Vagina (tissue), 2 donors: ENCODE measurements at regions not wholly inside any gene's neighbourhood (a gene's known extent, or its start where the extent isn't known, plus 50 kb on each side); places are given as distances from the start of the nearest gene placed in this dataset.

ENCODE experiments used
- DNase-seq, 2 donors: peaks; one replicate each; pipeline ENCODE4 v3.0.0-alpha.2; 2017; ENCODE audit errors: extremely low spot score in 2 of 2
- H3K27ac ChIP-seq: fragments of 200-600 bp; sonication (generic); one replicate; pipeline ENCODE4 v1.5.1; 2019
- H3K27me3 ChIP-seq: fragments of 200-600 bp; sonication (generic); one replicate; pipeline ENCODE4 v1.5.1; 2019
- H3K36me3 ChIP-seq, 2 donors: fragments of 200-600 bp; sonication (generic); one replicate each; pipeline ENCODE4 v1.5.1; 2017 to 2019
- H3K4me1 ChIP-seq: fragments of 200-600 bp; sonication (generic); one replicate; pipeline ENCODE4 v1.5.1; 2019
- H3K4me3 ChIP-seq, 2 donors: fragments of 200-600 bp; sonication (generic); 1 replicate in 1 of 2; 2 replicates in 1 of 2; pipeline ENCODE4 v1.5.1; 2016 to 2019
- H3K9me3 ChIP-seq: fragments of 200-600 bp; sonication (generic); one replicate; pipeline ENCODE4 v1.5.1; 2019
- POLR2A ChIP-seq, 2 donors: fragments of 450-650 bp; IDR thresholded peaks; one replicate each; pipeline ENCODE4 v1.6.1; 2017; ENCODE audit warnings: antibody characterized with exemption in 2 of 2, mild to moderate bottlenecking in 2 of 2, moderate library complexity in 2 of 2
- POLR2AphosphoS5 ChIP-seq, 2 donors: sonication (generic); formaldehyde crosslinking; IDR thresholded peaks; one replicate each; pipeline ENCODE4 v1.9.0; 2017; ENCODE audit warnings: antibody characterized with exemption in 2 of 2, mild to moderate bottlenecking in 2 of 2, low read depth in 1 of 2; ENCODE audit not compliant: insufficient read depth in 1 of 2
- intact Hi-C: fragments of 100-400 bp; cut with DNase I; formaldehyde crosslinking; loops from one replicate; pipeline ENCODE4 v1.15.1; 2023
- TF ChIP-seq, protein P1 (sequence below), 3 experiments: fragments of 450-650 bp in 2 of 3; fragments of 200-600 bp in 1 of 3; sonication (generic) in 1 of 3; IDR thresholded peaks; one replicate each; pipeline ENCODE4 v1.5.1; 2017 to 2019; ENCODE audit warnings: antibody characterized with exemption in 3 of 3, mild to moderate bottlenecking in 2 of 3, moderate library complexity in 2 of 3

DNA sequence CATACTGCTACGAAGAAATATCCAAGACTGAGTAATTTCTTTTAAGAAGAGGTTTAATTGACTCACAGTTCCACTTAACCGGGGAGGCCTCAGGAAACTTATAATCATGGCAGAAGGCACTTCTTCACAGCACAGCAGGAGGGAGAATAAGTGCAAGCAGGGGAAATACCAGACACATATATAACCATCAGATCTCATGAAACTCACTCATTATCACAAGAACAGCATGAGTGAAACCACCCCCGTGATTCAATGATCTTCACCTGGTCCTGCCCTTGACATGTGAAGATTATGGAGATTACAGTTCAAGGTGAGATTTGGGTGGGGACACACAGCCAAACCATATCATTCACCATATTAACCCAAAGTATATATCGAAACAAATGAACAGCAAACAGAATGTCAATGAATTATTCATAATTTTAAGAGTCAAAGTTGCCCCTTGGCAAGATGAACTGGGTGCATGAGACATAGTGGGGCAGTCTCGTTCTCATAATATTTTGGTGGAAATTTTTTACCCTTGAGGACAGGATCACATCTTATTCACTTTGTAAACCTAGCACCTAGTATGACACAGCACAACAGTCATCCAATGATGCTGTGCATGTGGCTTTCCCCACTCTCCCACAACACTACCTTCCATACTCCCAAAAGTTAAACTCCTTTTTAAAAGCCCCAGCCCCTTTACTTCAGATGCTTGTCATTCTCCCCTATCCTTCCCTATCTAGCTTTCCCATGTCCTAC, 425.3 kb downstream of the ZEB2 start:
- intact Hi-C loops = no loop called here
- no peak for TF ChIP-seq POLR2AphosphoS5 (IDR thresholded peaks at IDR 0.05; ENCODE audit: insufficient read depth in 1 of 2, low read depth in 1 of 2)
- TF ChIP-seq POLR2A (IDR thresholded peaks at IDR 0.05) = no peak
- TF ChIP-seq, protein P1, sequence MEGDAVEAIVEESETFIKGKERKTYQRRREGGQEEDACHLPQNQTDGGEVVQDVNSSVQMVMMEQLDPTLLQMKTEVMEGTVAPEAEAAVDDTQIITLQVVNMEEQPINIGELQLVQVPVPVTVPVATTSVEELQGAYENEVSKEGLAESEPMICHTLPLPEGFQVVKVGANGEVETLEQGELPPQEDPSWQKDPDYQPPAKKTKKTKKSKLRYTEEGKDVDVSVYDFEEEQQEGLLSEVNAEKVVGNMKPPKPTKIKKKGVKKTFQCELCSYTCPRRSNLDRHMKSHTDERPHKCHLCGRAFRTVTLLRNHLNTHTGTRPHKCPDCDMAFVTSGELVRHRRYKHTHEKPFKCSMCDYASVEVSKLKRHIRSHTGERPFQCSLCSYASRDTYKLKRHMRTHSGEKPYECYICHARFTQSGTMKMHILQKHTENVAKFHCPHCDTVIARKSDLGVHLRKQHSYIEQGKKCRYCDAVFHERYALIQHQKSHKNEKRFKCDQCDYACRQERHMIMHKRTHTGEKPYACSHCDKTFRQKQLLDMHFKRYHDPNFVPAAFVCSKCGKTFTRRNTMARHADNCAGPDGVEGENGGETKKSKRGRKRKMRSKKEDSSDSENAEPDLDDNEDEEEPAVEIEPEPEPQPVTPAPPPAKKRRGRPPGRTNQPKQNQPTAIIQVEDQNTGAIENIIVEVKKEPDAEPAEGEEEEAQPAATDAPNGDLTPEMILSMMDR (IDR thresholded peaks at IDR 0.05) = no peak
- H3K9me3 ChIP-seq = no peaks in the 10 kb centered on the region
- no peak overlapping the region for H3K4me3 ChIP-seq
- no peak overlapping the region for H3K27ac ChIP-seq
- H3K4me1 ChIP-seq = no peaks in the 10 kb centered on the region
- no peaks in the 10 kb centered on the region for H3K27me3 ChIP-seq
- no peak for DNase-seq
- H3K36me3 ChIP-seq = no peaks in the 10 kb centered on the region

DNA sequence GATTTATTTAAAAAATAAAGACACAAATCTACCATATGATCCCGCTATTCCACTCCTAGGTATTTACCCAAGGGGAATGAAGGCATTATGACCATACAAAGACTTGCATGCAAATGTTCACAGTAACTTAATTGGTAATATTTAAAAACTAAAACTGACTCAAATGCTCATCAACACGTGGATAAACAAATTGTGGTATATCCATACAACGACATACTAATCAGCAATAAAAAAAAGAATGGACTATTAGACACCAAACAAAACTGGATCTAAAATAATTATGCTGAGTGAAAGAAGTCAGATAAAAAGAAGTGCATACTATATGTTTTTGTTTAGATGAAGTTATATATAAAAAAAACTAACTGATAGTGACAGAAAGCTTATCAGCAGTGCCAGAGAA, 428.3 kb downstream of the ZEB2 start:
- intact Hi-C loops = no loop called here
- DNase-seq = no peak

DNA sequence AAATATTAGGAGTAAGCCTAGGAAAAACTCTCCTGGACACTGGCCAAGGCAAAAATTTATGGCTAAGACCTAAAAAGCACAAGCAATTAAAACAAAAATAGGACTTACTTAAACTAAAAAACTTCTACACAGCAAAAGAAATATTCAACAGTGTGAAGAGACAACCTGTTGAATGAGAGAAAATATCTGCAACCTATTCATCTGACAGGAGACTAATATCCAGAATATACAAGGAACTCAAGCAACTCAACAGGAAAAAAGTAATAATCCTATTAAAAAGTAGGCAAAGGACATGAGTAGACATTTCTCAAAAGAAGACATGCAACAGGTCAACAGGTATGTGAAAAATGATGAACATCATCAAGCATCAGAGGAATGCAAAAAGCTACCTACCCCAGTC, 431.1 kb downstream of the ZEB2 start:
- Histone ChIP-seq H3K9me3 (no peaks in the 10 kb centered on the region), H3K27me3 (no peaks in the 10 kb centered on the region), H3K27ac (no peak overlapping the region), H3K36me3 (no peaks in the 10 kb centered on the region), H3K4me3 (no peak overlapping the region), H3K4me1 (no peaks in the 10 kb centered on the region)
- TF ChIP-seq POLR2A (IDR thresholded peaks at IDR 0.05) = no peak
- intact Hi-C loops = no loop called here
- no peak for DNase-seq

More for the DNA sequence above, 428.3 kb downstream of the ZEB2 start:
- Histone ChIP-seq H3K9me3 (no peaks in the 10 kb centered on the region), H3K4me3 (no peak overlapping the region), H3K27ac (no peak overlapping the region), H3K36me3 (no peaks in the 10 kb centered on the region), H3K27me3 (no peaks in the 10 kb centered on the region), H3K4me1 (no peaks in the 10 kb centered on the region)
- TF ChIP-seq POLR2A (IDR thresholded peaks at IDR 0.05) = no peak
- TF ChIP-seq, protein P1 (IDR thresholded peaks at IDR 0.05) = no peak
- TF ChIP-seq POLR2AphosphoS5 (IDR thresholded peaks at IDR 0.05; ENCODE audit: insufficient read depth in 1 of 2, low read depth in 1 of 2) = no peak

DNA sequence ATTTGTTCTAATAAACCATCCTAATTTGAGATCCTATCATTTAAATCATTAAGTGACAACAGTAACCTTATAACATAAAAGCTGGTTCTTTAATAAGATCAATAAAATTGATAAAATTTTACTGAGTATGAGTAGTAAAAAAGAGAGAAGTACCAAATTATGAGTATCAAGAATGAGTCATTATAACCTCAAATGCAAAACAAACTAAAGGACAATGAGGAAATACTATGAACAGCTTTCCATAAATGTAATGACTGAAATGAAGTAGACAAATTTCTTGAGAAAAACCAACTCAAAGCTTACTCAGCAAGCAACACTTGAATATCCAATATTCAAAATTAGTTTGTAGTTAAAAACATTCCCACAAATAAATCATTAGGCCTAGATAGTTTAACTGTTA, 433.0 kb downstream of the ZEB2 start:
- Histone ChIP-seq H3K4me3 (no peak overlapping the region), H3K4me1 (no peaks in the 10 kb centered on the region), H3K27me3 (no peaks in the 10 kb centered on the region), H3K9me3 (no peaks in the 10 kb centered on the region), H3K36me3 (no peaks in the 10 kb centered on the region), H3K27ac (no peak overlapping the region)
- TF ChIP-seq POLR2AphosphoS5 (IDR thresholded peaks at IDR 0.05; ENCODE audit: insufficient read depth in 1 of 2, low read depth in 1 of 2) = no peak
- TF ChIP-seq POLR2A (IDR thresholded peaks at IDR 0.05) = no peak
- TF ChIP-seq, protein P1 (IDR thresholded peaks at IDR 0.05) = no peak
- intact Hi-C loops = no loop called here
- no peak for DNase-seq

DNA sequence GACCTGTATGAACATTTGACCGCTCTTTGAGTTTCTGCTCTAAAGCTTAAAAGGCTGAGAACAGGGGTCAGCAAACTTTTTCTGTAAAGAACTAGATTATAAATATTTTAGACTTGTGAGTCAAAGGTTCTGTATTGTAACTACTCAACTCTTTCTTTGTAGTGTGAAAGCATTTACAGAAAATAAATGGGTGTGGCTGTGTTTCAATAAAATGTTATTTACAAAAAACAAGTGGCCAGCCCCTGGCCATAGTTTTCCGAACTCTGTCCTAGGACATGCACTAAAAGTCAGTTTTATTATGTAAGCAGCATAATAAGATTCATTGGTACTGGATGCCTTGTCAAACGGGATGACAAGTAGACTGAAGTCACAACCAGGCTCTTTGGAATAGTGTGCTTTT, 434.9 kb downstream of the ZEB2 start:
- intact Hi-C loops = no loop called here
- TF ChIP-seq POLR2A (IDR thresholded peaks at IDR 0.05) (no peak), POLR2AphosphoS5 (IDR thresholded peaks at IDR 0.05; ENCODE audit: insufficient read depth in 1 of 2, low read depth in 1 of 2) (no peak)
- TF ChIP-seq, protein P1 (IDR thresholded peaks at IDR 0.05) = no peak
- no peak for DNase-seq
- Histone ChIP-seq H3K4me1 (no peaks in the 10 kb centered on the region), H3K9me3 (no peaks in the 10 kb centered on the region), H3K4me3 (no peak overlapping the region), H3K27me3 (no peaks in the 10 kb centered on the region), H3K27ac (no peak overlapping the region), H3K36me3 (no peaks in the 10 kb centered on the region)
